ENCODE measurements at regions not wholly inside any gene's neighbourhood (a gene's known extent, or its start where the extent isn't known, plus 50 kb on each side); places are given as distances from the start of the nearest gene placed in this dataset.
"Not testable (repeated sequence)": the region's sequence is repeated elsewhere in the genome, so short reads cannot be mapped to it uniquely, and the experiment has no call there.

DNA sequence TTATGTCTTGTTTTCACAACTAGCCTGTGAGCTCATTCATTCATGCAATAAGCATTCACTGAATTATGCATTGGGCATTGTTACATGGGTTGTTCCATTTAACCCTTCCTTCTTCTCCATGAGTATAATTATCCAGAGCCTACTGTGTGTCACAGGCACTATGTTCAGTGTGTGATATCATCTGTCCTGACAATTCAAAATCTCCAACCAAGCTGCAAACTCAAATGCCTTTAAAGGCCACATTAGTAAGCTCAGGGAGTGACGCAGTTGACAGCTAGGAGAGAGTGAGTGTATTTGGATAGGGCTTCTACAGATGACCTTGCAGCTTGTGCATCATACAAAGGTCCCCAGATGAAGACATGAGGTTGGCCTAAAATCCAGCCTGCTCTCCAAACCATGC, 289.5 kb downstream of the OMA1 start:
- no peak for DNase-seq (ENCODE audit: extremely low read depth in 1 of 2, low read depth in 1 of 2)

- DNase-seq (ENCODE audit: extremely low read depth in 1 of 2, low read depth in 1 of 2): no peak
Observed at GRCh38 chr1:58256546-58256945, 290.0 kb downstream of the OMA1 start.

- DNase-seq (ENCODE audit: extremely low read depth in 1 of 2, low read depth in 1 of 2): no peak
Observed at GRCh38 chr1:58256041-58256440, 290.5 kb downstream of the OMA1 start.

GRCh38 chr1:58255192-58255591, 291.3 kb downstream of the OMA1 start:
- no peak for DNase-seq (ENCODE audit: extremely low read depth in 1 of 2, low read depth in 1 of 2)

- no peak for DNase-seq (ENCODE audit: extremely low read depth in 1 of 2, low read depth in 1 of 2)
Observed at GRCh38 chr1:58251430-58252073, 295.0 kb downstream of the OMA1 start.

- no peak for DNase-seq (ENCODE audit: extremely low read depth in 1 of 2, low read depth in 1 of 2)
Observed at GRCh38 chr1:58250587-58250948, 296.0 kb downstream of the OMA1 start.

GRCh38 chr1:58249737-58250586, 296.6 kb downstream of the OMA1 start:
- DNase-seq (ENCODE audit: extremely low read depth in 1 of 2, low read depth in 1 of 2): no peak

DNA sequence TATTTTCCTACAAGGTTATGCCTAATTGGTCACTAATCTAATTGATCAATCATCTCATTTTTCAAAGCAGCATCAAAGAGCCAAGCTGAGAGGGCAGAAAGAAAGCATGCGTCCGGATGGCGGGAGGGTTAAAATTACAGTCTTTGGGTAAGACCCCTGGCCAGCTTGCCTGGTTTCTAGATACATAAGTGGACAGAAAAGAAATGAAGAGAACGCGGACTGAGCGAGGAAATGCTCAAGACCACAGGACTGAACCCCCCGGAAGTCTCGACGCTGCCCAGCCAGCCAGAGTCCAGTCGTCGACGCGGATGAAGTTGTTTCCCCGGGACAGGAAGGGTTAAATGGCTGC, 297.2 kb downstream of the OMA1 start:
- DNase-seq (ENCODE audit: extremely low read depth in 1 of 2, low read depth in 1 of 2): no peak

DNA sequence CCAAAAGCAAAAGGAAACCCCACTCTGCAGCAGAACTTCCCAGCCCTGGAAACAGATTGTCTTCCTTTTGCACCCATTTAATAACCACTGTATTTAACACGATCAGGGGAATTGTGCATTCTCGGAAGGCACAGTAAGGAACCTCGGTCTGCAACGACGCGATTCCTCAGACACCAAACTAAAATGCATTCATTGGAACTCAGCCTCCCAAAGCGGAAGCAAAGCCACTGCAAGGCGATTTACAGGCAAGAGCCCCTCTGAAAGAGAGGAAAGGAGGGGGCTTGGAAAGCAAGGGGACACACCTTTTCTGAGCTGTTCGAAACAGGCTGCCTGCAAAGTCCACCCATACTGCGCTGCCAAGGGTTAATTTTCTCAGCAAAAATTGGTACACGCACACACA, 297.7 kb downstream of the OMA1 start:
- no peak for DNase-seq (ENCODE audit: extremely low read depth in 1 of 2, low read depth in 1 of 2)

DNA sequence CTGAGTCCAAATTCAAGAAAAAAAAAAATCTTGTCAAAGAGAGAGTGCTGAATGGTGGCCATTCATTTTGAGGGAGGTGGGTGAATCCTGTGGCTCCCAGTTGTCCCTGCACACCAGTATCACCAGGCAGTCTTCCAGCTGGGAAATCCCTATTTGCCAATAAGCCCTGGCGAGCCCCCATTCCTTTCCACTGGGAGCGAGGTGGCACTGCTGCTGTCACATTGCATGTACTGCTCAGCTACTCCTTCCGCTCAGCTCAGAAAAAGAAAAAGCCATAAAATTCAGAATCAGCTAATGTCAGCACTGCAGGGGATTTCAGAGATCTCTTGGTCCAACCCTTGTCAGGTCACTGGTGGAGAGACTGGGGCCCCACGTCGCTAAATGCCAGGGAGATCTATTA, 298.5 kb downstream of the OMA1 start:
- DNase-seq (ENCODE audit: extremely low read depth in 1 of 2, low read depth in 1 of 2): no peak

DNA sequence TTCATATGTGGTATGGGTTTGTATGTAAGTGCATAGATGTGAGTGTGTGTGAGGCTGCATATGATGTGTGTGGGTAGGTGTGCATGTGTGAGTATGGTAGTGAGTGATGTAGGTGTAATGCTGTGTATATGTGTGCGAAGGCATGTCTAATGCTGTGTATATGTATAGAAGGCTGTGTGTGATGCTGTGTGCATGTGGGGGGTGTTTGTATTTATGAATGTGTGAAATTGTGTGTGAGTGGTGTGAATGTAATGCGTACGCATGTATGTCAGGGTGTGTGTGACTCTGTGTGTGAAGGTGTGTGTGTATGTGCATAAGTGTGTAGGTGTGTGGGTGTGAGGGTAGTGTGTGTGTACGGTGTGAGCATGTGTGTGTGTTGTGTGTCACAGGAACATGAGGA, 300.0 kb downstream of the OMA1 start:
- DNase-seq (ENCODE audit: extremely low read depth in 1 of 2, low read depth in 1 of 2): no peak

GRCh38 chr1:58244872-58245271, 301.7 kb downstream of the OMA1 start:
- no peak for DNase-seq (ENCODE audit: extremely low read depth in 1 of 2, low read depth in 1 of 2)

DNA sequence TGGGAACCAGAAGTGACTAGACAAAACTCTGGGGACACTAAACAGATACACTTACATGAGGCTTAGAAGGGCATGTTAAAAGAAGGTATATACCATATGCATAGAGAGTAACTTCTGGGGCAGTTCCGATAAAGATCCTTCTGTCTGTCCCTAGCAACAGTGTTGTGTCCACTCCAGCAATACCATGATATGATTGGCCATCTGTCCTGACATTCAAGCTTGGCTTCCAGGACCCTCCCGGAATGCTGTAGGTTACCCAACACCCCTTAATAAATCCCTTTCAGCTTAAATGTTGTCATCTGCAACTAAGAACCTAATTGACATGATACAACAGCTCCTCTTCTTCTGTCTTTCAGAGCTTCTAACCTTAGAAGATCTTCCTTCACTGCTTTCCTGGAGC, 307.7 kb downstream of the OMA1 start:
- DNase-seq (ENCODE audit: extremely low read depth in 1 of 2, low read depth in 1 of 2): no peak

GRCh38 chr1:58233729-58234128, 312.8 kb downstream of the OMA1 start:
- DNase-seq (ENCODE audit: extremely low read depth in 1 of 2, low read depth in 1 of 2): no peak

GRCh38 chr1:58231204-58231603, 315.3 kb downstream of the OMA1 start:
- no peak for DNase-seq (ENCODE audit: extremely low read depth in 1 of 2, low read depth in 1 of 2)

GRCh38 chr1:58227604-58228003, 318.9 kb downstream of the OMA1 start:
- DNase-seq (ENCODE audit: extremely low read depth in 1 of 2, low read depth in 1 of 2): no peak

- no peak for DNase-seq (ENCODE audit: extremely low read depth in 1 of 2, low read depth in 1 of 2)
Observed at GRCh38 chr1:58223522-58223921, 323.0 kb downstream of the OMA1 start.

GRCh38 chr1:58220836-58221472, 325.6 kb downstream of the OMA1 start:
- DNase-seq (ENCODE audit: extremely low read depth in 1 of 2, low read depth in 1 of 2): no peak

GRCh38 chr1:58216169-58216568, 330.4 kb downstream of the OMA1 start:
- not testable (repeated sequence) for DNase-seq (ENCODE audit: extremely low read depth in 1 of 2, low read depth in 1 of 2)

DNA sequence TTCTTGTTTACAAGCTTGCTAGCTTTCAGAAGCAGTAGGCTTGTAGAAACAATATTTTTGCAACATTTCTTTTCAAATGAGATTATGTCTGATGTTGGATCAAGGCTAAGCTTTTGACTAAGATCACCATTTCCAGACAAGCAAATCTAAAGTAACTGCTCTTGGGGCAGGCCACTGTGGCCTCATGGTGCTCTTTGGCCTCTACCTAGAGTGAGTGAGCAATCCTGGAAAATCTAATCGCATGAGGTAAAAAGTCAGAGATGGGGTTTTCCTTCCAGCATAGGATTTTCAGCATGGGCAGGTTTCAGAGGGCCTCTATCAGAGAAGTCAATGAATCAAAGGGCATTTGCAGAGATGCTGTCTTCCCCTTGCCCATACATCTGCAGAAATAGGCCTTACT, 331.9 kb downstream of the OMA1 start:
- DNase-seq (ENCODE audit: extremely low read depth in 1 of 2, low read depth in 1 of 2): no peak

DNA sequence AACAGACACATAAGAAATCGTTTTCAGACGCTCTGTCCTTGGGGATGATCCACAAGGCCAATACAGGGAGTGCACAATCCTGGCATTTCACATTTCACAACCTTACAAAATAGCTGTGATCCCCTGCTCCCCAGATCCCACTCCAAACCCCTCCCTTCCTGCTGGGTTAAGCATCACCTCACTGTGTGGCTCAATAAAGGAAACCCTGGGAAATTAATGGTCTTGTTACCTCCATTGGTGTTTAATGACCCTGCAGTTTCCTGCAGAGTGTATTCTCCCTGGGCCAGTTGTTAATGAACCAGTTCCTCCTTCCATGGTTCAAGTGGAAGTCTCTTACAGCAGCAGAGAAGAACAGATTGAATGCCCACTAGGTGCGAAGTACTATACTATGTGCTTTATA, 334.7 kb downstream of the OMA1 start:
- no peak for DNase-seq (ENCODE audit: extremely low read depth in 1 of 2, low read depth in 1 of 2)

DNA sequence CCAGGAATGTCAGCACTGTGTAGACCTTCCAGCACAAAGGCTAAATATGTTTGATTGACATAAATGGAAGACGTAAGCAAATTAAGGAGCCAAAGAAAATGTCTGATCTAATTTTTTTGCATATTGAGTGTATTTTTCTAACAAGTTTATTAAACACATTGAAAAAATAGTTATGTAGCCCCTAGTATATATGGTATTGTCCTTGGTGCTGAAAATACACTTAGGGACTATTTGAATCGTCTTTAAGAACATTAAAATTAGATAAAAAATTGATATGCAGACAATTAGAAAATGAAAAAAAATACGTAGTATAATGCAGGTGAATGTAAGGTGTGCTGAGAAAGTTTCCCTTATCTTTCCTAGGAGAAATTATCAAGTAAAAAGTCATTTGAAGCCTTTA, 337.0 kb downstream of the OMA1 start:
- DNase-seq (ENCODE audit: extremely low read depth in 1 of 2, low read depth in 1 of 2): no peak
